DMS 273 (cell line): ENCODE measurements at regions not wholly inside any gene's neighbourhood (a gene's known extent, or its start where the extent isn't known, plus 50 kb on each side); places are given as distances from the start of the nearest gene placed in this dataset.
"Not testable (repeated sequence)": the region's sequence is repeated elsewhere in the genome, so short reads cannot be mapped to it uniquely, and the experiment has no call there.

Experiments
- DNase-seq: peaks from one replicate; lab custom pipeline; 2025; ENCODE audit not compliant: unreplicated experiment; lab: John Stamatoyannopoulos, UW

DNA sequence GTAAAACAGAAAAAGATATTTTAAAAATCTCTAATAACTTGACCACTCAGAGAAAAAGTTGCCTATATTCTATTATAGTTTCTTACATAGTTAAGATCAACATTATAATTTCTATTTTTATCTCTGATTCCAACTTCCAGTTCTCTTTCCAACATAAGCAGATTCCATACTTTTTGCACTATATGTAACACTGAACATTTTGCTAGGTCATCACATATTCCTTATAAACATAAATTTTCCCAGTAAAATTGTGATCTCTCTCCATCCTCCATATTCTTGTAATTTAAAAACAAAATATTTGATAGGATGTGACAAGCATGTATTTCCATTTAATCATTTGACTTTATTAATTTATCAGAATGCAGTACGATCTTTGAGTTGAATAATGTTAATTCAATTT, 170.4 kb upstream of the THSD7A start:
- no peak for DNase-seq

DNA sequence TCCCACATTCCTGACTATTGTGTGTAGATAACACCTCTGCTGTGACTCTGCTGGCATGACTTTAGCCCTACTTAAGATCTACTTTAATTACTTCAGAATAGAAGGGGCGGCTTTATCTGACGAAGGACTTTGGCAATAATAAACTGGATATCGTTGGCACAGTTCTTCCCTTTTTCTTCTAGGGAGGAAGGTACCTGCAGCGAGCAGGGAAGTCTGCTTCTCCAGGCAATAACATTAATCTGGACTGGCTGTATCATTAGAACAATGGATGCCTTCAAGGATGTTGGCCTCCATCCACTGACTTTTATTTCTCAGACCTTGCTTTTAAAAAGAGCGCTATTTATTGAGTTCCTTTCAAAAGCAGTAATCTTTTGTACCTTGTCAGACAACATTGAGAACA, 172.6 kb upstream of the THSD7A start:
- no peak for DNase-seq

DNA sequence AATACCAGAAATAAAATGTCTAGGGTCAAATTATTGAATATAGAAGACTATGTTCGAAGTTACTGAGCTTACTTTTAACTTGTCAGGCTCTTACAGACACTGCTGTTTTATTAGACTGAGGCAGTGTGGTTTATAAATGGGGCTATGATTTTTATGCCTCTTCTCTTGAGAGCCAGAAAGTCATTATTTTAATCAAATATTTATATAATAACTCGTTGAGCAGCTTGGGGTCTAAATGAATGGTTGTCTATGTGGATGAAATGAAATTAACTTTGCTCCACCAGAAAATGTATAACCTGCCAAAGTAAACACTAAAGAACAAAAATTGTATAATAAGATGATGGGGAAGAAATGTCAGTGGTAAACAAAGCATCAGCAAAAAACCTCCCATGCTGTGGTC, 175.6 kb upstream of the THSD7A start:
- no peak for DNase-seq

DNA sequence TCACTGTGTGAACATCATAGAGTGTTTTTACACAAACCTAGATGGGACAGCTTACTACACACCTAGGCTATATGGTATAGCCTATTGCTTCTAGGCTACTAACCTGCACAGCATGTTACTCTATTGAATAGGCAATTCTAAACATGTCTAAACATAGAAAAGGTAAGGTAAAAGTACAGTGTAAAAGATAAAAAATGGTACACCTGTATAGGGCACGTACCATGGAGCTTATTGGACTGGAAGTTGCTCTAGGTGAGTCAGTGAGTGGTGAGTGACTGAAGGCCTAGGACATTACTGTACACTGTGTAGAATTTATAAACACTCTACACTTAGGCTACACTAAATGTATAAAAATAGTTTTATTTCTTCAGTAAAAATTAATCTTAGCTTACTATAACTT, 182.0 kb upstream of the THSD7A start:
- no peak for DNase-seq

DNA sequence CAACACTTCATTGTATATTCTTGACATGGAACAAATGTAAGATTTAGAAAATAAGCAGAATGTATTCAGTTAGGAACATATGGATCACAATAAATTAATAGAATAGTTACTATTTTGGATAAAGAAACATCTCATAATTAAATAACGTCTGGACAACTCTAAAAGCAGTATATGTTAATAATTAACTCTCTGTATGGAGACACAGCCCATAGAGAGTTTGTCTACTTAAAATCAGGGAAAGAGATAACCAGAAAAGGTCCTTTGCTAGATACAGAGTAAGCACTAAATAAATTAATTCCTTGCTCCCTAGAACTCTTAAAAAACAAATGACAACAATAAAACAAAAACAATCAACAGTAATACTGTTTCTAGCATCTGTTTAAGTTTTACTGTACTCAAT, 184.4 kb upstream of the THSD7A start:
- DNase-seq = no peak

DNA sequence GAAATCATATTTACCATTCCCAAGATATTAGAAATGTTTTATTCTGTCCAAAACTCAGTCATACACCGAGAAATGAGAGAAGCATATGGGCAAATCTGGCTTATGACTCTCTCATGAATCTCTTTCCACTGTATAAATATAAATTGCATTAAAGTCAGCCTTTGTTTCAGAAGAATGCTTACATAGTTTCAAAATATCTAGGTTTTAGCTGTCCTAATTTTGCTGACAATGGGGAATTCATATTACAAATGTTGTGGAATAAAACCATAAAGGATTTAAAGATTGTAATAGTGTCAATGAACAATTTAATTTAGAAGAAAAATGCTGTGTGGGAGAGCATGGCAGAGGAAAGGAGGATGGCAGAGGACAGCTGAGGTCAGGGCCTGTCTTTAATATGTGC, 185.0 kb upstream of the THSD7A start:
- no peak for DNase-seq

DNA sequence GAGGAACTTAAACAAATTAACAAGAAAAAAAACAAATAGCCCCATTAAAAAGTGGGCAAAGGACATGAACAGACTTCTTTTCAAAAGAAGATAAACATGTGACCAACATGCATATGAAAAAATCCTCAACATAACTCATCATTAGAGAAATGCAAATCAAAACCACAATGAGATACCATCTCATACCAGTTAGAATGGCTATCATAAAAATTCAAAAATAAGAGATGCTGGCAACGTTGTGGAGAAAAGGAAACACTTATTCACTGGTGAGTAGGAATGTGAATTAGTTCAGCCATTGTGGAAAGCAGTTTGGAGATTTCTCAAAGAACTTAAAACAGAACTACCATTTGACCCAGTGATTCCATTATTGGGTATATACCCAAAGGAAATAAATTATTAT, 189.1 kb upstream of the TMEM106B start:
- DNase-seq = not testable (repeated sequence)

DNA sequence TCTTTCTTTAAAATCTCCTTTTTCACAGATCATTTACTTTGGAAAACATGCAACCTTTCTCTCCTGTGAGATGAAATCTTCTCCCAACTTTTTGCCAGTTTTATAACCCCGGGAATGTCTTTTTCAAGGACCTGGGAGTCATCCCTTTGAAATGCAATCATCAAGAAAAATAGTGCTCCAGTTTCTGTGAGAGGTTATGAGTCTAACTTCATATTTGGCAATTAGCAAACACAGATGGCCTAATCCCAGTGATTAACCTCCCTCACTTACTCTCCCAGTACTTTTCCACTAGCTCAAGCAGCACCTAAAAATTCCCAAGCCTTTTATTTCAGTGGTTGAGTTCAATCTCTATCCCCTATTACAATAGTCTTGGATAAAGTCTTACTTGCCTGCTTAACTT, 185.8 kb upstream of the TMEM106B start:
- no peak for DNase-seq

DNA sequence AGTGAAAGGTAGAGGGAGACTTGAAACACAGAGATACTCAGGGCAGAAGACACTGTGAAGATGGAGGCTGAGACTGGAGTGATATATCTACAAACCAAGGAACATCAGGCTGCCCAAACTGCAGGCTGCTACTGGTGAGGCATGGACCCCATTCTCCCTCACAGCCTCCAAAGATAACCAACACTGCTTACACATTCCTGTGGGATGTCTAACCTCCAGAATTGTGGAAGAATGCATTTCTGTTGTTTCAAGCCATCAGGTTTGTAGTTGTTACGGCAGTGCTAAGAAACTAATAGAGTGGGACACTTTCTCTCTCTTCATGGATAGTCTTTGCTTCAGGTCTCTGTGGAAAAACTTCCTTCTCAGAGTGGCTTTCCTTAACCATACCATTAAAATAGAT, 182.6 kb upstream of the TMEM106B start:
- no peak for DNase-seq

DNA sequence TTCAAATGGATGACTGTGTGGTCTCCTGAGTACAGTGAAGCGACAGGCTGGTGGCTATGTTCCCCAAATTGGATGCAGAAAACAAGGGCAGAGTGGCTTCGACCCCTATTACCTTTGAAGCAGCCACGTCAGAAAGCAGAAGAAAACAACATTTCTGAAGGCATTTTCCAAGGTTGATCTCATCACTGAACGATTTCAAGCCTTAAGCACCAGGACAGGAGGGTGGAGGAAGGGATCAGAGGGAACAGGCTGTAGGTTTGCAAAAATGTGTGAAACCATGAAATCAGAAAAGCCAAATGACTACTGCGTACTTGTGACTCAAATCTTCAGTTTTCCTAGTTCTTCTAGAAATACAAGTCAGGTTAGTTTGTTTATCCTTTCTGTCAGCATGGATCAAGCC, 181.0 kb upstream of the TMEM106B start:
- no peak for DNase-seq

DNA sequence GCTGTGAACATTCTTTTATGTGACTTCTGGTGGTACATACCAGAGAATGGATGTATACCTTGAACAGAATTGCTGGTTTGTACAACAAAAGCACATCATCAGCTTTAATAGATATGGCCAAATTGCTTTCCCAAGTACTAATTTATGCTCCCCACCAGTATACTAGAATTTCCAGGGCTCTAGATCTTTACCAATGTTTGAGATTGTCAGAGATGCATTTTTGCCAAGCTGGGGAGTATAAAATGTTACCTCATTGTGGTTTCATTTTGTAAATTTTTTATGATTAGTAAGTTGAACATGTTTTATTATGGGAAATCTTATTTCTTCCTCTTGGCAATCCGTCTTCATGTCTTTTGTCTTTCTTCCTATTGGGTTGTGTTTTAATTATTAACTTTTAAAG, 179.9 kb upstream of the TMEM106B start:
- no peak for DNase-seq

DNA sequence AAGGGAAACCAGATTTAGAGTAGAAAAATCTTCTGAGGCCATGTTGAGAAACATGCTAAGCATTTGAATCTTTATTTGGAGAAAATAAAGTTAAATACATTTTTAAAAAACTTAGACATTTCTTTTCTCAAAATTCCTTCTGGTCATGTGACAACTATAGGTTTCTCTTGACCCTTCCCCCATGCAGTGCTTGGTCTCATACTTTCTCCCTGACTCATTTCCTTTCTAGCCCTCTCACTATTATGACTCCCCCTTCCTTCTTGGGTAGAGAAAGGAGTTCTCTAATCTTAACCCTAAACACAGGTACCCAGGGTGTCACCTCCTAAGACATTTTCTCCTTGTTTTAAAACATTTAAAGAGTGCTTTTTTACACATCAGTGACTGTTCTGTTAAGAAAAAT, 179.5 kb upstream of the TMEM106B start:
- no peak for DNase-seq

DNA sequence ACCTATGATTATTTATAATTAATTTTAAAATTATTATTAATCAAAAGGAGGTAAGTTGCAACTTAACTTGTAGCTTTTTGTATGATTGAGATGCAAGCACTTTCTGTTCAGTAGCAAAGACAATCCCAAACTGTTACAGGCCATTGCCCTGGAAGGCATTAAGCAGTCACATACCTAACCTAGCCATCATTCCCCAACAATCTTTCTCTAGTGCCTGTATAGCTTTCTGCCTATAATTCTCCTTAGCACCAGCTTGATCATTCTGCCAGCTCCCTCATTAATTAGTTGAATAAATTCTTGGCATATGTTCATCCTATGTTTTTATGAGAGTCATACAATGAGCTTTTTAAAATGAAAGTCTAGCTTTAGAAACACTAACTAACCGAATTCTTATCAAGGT, 178.9 kb upstream of the TMEM106B start:
- DNase-seq = no peak

DNA sequence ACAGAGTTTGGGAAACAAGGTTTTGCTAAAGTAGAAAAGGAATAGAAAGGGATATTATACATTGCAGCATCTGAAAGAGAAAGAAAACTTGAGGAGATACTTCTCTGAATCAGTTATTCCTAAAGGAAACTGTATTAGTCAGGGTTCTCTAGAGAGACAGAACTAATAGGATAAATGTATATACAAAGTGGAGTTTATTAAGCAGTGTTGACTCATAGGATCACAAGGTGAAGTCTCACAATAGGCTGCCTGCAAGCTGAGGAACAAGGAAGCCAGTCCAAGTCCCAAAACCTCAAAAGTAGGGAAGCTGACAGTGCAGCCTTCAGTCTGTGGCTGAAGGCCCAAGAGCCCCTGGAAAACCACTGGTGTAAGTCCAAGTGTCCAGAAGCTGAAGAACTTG, 167.6 kb upstream of the TMEM106B start:
- DNase-seq = not testable (repeated sequence)

DNA sequence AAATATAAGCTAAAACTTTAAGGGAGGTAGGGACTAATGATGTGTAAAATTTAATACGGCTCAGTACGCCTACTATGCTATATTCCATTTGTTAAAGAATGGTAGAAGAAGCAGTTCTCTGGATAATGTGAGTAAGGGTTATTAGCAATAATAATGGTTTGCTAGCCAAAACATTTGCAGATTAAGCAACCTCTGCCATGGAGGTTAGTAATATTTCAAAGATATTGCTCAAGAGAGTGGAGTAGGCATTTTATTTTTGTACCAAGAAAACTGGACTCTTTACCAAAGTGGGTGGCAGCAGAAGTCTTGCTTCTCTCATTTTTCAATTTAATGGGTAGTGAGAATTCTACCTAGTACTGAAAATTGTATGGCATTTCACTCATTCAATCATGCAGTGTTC, 158.9 kb upstream of the TMEM106B start:
- no peak for DNase-seq

DNA sequence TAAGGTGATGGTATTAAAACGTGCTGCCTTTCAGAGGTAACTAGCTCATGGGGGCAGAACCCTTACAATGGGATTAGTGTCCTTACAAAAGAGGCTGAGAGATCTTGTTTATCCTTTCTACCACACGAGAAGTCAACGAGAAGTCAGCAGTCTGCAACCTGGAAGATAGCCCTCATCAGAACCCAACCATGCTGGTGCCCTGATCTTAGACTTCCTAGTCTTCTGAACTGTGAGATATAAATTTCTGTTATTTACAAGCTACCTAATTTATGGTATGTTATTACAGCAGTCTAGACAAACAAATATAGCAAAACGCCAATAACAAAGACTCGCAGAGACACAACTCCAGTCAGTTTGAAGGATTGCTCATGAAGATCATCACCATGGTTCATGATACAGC, 157.5 kb upstream of the TMEM106B start:
- no peak for DNase-seq

DNA sequence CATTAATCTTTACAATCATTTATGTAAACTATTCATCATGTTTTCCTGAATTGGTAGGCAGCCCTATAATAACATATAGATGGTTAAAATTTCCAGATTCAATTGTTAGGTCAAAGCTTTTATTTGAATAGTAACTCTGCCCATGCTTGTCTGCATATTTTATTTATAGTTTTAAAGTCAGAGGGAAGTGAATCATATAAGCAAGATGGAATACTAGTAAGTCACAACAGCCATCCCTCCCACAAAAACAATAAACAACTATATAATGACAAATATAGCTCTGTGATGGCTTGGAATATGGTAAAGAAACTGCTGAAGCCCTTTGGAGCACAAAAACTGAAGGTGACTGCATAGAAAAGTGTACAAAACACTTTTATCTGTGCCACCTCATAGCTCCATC, 156.3 kb upstream of the TMEM106B start:
- DNase-seq = no peak

DNA sequence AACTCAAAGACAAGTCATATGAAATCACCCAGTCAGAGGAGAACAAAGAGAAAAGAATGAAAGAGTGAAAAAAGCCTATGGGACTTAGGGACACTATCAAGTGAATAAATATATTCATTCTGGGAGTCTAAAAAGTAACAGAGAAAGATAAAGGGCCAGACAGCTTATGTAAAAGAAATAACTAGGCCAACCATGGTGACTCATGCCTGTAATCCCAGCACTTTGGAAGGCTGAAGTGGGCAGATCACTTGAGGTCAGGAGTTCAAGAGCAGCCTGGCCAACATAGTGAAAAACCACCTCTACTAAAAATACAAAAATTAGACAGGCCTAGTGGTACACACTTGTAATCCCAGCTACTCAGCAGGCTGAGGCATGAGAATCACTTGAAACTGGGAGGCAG, 154.7 kb upstream of the TMEM106B start:
- no peak for DNase-seq

DNA sequence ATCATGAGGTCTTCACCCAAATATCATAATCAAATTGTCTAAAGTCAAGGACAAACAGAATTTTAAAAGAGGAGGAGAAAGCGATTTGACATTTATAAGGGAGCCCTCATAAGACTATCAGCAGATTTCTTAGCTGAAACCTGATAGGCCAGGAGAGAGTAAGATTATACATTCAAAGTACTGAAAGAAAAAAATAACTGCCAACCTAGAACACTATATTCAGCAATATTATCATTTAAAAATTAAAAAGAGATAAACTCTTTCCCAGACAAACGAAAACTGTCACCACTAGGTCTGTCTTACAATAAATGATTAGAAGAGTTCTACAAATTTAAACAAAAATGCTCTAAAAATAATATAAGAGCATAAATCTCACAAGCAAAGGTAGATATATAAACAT, 154.1 kb upstream of the TMEM106B start:
- DNase-seq = no peak

DNA sequence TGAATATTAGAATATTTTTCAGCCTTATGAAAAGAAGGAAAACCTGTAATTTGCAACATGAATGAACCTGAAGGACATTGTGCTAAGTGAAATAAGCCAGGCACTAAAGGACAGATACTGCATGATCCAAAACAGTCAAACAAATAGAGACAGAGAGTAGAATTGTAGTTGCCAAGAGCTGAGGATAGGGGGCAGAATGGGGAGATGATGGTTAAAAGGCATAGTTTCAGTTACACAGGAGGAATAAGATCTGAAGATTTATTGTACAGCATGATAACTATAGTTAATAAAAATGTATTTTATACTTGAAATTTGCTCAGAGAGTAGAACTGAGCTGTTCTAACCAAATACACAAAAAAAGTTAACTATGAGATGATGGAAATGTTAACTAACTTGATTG, 149.0 kb upstream of the TMEM106B start:
- DNase-seq = peak; percentile 28

DNA sequence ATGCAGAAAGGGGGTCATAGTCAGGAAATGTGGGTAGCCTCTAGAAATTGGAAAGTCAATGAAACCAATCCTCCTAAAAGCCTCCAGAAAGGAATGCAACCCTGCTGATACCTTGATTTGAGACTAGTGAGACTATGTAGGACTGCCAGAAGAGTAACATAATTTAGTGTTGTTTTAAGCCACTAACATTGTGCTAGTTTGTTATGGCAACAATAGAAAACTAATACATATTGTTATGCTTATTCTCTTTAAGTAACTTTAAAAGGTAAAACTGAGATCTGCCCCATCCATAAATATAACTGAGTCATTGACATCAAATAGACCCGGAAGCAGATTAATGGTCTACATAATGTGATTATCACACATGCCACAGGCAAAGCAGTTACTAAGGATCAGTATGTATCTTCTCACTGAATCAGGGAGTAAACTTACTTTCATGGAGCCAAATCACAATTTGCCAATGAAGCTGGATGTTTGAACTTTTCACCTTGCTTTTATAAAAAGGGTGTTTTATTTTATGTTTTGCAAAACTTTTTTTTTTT, 146.4 kb upstream of the TMEM106B start:
- no peak for DNase-seq

DNA sequence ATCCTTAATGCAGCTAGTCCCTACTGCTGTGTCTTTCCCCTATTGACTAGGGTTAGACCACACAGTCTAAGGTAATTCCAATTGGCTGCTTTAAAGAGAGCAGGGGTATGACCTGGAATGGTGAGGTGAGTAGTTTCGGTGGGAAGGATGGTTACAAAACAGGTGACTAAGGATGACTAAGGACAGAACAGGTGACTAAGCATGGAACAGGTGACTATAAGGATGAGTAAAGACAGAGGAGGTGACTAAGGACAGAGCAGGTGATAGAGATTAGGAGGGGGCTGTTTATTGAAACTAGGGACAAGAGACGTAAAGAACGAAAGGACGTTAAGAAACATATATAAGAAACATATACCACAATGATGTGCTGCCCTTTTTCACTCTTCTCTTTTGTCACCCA, 145.1 kb upstream of the TMEM106B start:
- no peak for DNase-seq

DNA sequence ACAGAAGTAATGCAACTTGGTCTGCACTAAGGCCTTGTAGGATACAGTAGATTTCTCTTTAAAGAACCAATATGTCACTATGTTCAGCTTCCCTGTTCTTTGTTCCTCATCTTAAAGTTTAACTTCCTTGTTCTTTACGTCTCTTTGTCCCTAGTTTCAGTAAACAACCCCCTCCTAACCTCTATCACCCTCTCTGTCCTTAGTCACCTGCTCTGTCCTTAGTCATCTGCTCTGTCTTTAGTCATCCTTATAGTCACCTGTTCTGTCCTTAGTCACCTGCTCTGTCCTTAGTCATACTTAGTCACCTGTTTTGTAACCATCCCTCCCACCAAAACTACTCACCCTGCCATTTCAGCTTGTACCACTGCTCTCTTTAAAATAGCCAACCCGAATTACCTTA, 144.6 kb upstream of the TMEM106B start:
- no peak for DNase-seq
